ENCODE measurements at regions not wholly inside any gene's neighbourhood (a gene's known extent, or its start where the extent isn't known, plus 50 kb on each side); places are given as distances from the start of the nearest gene placed in this dataset.
"Not testable (repeated sequence)": the region's sequence is repeated elsewhere in the genome, so short reads cannot be mapped to it uniquely, and the experiment has no call there.

- H3K36me3 Mint-ChIP-seq, H3K27ac Mint-ChIP-seq, H3K27me3 Mint-ChIP-seq, H3K4me3 Mint-ChIP-seq, H3K9me3 Mint-ChIP-seq, H3K4me1 Mint-ChIP-seq: not testable (repeated sequence)
Observed at GRCh38 chr9:66152406-66152805, 415.5 kb downstream of the FOXD4L4 start.

GRCh38 chr9:66153021-66153725 is 416.2 kb downstream of the FOXD4L4 start:
- not testable (repeated sequence) for H3K36me3 Mint-ChIP-seq, H3K4me3 Mint-ChIP-seq, H3K27me3 Mint-ChIP-seq, H3K4me1 Mint-ChIP-seq, H3K9me3 Mint-ChIP-seq, H3K27ac Mint-ChIP-seq

GRCh38 chr9:66153971-66154691 is 417.2 kb downstream of the FOXD4L4 start:
- H3K36me3 Mint-ChIP-seq, H3K4me3 Mint-ChIP-seq, H3K27ac Mint-ChIP-seq, H3K27me3 Mint-ChIP-seq, H3K9me3 Mint-ChIP-seq, H3K4me1 Mint-ChIP-seq: not testable (repeated sequence)

GRCh38 chr9:66182316-66182715 is 445.4 kb downstream of the FOXD4L4 start:
- H3K4me3 Mint-ChIP-seq, H3K27me3 Mint-ChIP-seq, H3K36me3 Mint-ChIP-seq, H3K27ac Mint-ChIP-seq, H3K9me3 Mint-ChIP-seq, H3K4me1 Mint-ChIP-seq: not testable (repeated sequence)

GRCh38 chr9:66183648-66184047 is 446.7 kb downstream of the FOXD4L4 start:
- not testable (repeated sequence) for H3K9me3 Mint-ChIP-seq, H3K36me3 Mint-ChIP-seq, H3K27ac Mint-ChIP-seq, H3K27me3 Mint-ChIP-seq, H3K4me1 Mint-ChIP-seq, H3K4me3 Mint-ChIP-seq

GRCh38 chr9:66197199-66197598 is 460.3 kb downstream of the FOXD4L4 start:
- H3K9me3 Mint-ChIP-seq, H3K36me3 Mint-ChIP-seq, H3K27ac Mint-ChIP-seq, H3K4me1 Mint-ChIP-seq, H3K4me3 Mint-ChIP-seq, H3K27me3 Mint-ChIP-seq: not testable (repeated sequence)

GRCh38 chr9:66198421-66198820 is 461.5 kb downstream of the FOXD4L4 start:
- H3K4me3 Mint-ChIP-seq, H3K9me3 Mint-ChIP-seq, H3K36me3 Mint-ChIP-seq, H3K27ac Mint-ChIP-seq, H3K4me1 Mint-ChIP-seq, H3K27me3 Mint-ChIP-seq: not testable (repeated sequence)

GRCh38 chr9:66206617-66207016 is 469.7 kb downstream of the FOXD4L4 start:
- not testable (repeated sequence) for H3K4me3 Mint-ChIP-seq, H3K27me3 Mint-ChIP-seq, H3K27ac Mint-ChIP-seq, H3K9me3 Mint-ChIP-seq, H3K4me1 Mint-ChIP-seq, H3K36me3 Mint-ChIP-seq

GRCh38 chr9:66207914-66208313 is 471.0 kb downstream of the FOXD4L4 start:
- H3K4me3 Mint-ChIP-seq, H3K4me1 Mint-ChIP-seq, H3K9me3 Mint-ChIP-seq, H3K27ac Mint-ChIP-seq, H3K36me3 Mint-ChIP-seq, H3K27me3 Mint-ChIP-seq: not testable (repeated sequence)

GRCh38 chr9:66244763-66245162 is 507.8 kb downstream of the FOXD4L4 start:
- H3K36me3 Mint-ChIP-seq, H3K4me1 Mint-ChIP-seq, H3K27me3 Mint-ChIP-seq, H3K4me3 Mint-ChIP-seq, H3K9me3 Mint-ChIP-seq, H3K27ac Mint-ChIP-seq: not testable (repeated sequence)

GRCh38 chr9:66245481-66245880 is 508.5 kb downstream of the FOXD4L4 start:
- H3K4me1 Mint-ChIP-seq, H3K27me3 Mint-ChIP-seq, H3K36me3 Mint-ChIP-seq, H3K4me3 Mint-ChIP-seq, H3K9me3 Mint-ChIP-seq, H3K27ac Mint-ChIP-seq: not testable (repeated sequence)

GRCh38 chr9:66257581-66257980 is 520.6 kb downstream of the FOXD4L4 start:
- not testable (repeated sequence) for H3K9me3 Mint-ChIP-seq, H3K27me3 Mint-ChIP-seq, H3K27ac Mint-ChIP-seq, H3K36me3 Mint-ChIP-seq, H3K4me3 Mint-ChIP-seq, H3K4me1 Mint-ChIP-seq

GRCh38 chr9:66261576-66261975 is 524.6 kb downstream of the FOXD4L4 start:
- not testable (repeated sequence) for H3K4me3 Mint-ChIP-seq, H3K27me3 Mint-ChIP-seq, H3K4me1 Mint-ChIP-seq, H3K27ac Mint-ChIP-seq, H3K36me3 Mint-ChIP-seq, H3K9me3 Mint-ChIP-seq

GRCh38 chr9:66263621-66264020 is 526.7 kb downstream of the FOXD4L4 start:
- not testable (repeated sequence) for H3K36me3 Mint-ChIP-seq, H3K27me3 Mint-ChIP-seq, H3K27ac Mint-ChIP-seq, H3K4me3 Mint-ChIP-seq, H3K4me1 Mint-ChIP-seq, H3K9me3 Mint-ChIP-seq

- H3K27me3 Mint-ChIP-seq, H3K27ac Mint-ChIP-seq, H3K4me3 Mint-ChIP-seq, H3K36me3 Mint-ChIP-seq, H3K4me1 Mint-ChIP-seq, H3K9me3 Mint-ChIP-seq: not testable (repeated sequence)
Observed at GRCh38 chr9:66264786-66265185, 527.8 kb downstream of the FOXD4L4 start.

- not testable (repeated sequence) for H3K36me3 Mint-ChIP-seq, H3K27me3 Mint-ChIP-seq, H3K4me3 Mint-ChIP-seq, H3K4me1 Mint-ChIP-seq, H3K9me3 Mint-ChIP-seq, H3K27ac Mint-ChIP-seq
Observed at GRCh38 chr9:66266202-66266601, 529.3 kb downstream of the FOXD4L4 start.

GRCh38 chr9:66266856-66267430 is 530.0 kb downstream of the FOXD4L4 start:
- H3K4me3 Mint-ChIP-seq, H3K27me3 Mint-ChIP-seq, H3K9me3 Mint-ChIP-seq, H3K27ac Mint-ChIP-seq, H3K36me3 Mint-ChIP-seq, H3K4me1 Mint-ChIP-seq: not testable (repeated sequence)
